IMR-90 (cell line): ENCODE measurements at regions not wholly inside any gene's neighbourhood (a gene's known extent, or its start where the extent isn't known, plus 50 kb on each side); places are given as distances from the start of the nearest gene placed in this dataset.

ENCODE experiments used
- ELK1 ChIP-seq: fragments of 150-350 bp; IDR thresholded peaks from 2 replicates; pipeline ENCODE4 v1.6.1; 2016; ENCODE audit warnings: low read depth, mild to moderate bottlenecking, low read length, moderate library complexity, borderline replicate concordance
- FOS ChIP-seq: fragments of 150-350 bp; IDR thresholded peaks from 2 replicates; pipeline ENCODE4 v1.6.1; 2016; ENCODE audit warnings: low read depth, low read length
- TF ChIP-seq, protein P1 (sequence below): conservative IDR thresholded peaks from 2 replicates; pipeline ENCODE4 v1.5.1; 2012; ENCODE audit warnings: mild to moderate bottlenecking, low read depth, low read length, improper control_type of control experiment

GRCh38 chr13:99894105-99894839 is 77.3 kb downstream of the ZIC5 start:
- no peak for TF ChIP-seq FOS
- TF ChIP-seq, protein P1, sequence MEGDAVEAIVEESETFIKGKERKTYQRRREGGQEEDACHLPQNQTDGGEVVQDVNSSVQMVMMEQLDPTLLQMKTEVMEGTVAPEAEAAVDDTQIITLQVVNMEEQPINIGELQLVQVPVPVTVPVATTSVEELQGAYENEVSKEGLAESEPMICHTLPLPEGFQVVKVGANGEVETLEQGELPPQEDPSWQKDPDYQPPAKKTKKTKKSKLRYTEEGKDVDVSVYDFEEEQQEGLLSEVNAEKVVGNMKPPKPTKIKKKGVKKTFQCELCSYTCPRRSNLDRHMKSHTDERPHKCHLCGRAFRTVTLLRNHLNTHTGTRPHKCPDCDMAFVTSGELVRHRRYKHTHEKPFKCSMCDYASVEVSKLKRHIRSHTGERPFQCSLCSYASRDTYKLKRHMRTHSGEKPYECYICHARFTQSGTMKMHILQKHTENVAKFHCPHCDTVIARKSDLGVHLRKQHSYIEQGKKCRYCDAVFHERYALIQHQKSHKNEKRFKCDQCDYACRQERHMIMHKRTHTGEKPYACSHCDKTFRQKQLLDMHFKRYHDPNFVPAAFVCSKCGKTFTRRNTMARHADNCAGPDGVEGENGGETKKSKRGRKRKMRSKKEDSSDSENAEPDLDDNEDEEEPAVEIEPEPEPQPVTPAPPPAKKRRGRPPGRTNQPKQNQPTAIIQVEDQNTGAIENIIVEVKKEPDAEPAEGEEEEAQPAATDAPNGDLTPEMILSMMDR: no peak
- TF ChIP-seq ELK1: no peak
